ENCODE measurements at regions not wholly inside any gene's neighbourhood (a gene's known extent, or its start where the extent isn't known, plus 50 kb on each side); places are given as distances from the start of the nearest gene placed in this dataset.
"Not testable (repeated sequence)": the region's sequence is repeated elsewhere in the genome, so short reads cannot be mapped to it uniquely, and the experiment has no call there.

DNA sequence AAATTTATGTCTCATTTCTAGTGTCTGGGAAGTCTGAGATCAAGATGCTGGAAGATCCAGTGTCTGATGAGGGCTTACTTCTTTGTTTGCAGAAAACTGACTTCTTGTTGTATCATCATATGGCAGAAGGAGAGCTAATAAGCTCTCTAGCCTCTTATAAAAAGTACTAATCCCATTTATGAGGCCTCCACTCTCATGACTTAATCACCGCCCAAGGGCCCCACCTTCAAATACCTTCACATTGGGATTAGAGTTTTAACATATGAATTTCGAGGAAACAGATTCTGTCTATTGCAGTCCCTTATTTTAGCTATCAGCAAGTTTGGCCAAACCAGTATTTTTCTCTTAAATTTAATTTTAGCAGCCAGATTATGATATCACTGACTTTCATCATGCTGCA lies 150.2 kb upstream of the TMPRSS15 start:
- no peak for DNase-seq (ENCODE audit: low spot score)

DNA sequence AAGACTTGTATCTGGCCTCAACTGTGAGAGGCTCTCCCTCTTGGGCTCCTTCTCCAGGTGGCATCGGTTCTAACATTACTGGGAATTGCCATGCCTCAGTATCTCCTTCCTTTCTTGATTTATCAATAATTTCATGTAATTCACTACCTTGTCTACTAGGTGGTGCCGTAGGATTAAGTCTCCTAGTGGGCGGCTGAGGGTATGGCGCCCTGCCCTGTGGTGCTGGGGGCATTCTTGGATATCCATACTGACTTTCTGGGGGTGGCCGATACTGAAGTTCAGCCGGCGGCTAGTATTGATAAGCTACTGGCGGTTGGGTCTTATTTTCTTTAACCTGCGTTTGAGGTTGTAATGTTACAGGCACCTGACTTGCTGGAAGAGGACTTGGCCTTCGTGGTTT lies 164.2 kb upstream of the TMPRSS15 start:
- not testable (repeated sequence) for DNase-seq (ENCODE audit: low spot score)

DNA sequence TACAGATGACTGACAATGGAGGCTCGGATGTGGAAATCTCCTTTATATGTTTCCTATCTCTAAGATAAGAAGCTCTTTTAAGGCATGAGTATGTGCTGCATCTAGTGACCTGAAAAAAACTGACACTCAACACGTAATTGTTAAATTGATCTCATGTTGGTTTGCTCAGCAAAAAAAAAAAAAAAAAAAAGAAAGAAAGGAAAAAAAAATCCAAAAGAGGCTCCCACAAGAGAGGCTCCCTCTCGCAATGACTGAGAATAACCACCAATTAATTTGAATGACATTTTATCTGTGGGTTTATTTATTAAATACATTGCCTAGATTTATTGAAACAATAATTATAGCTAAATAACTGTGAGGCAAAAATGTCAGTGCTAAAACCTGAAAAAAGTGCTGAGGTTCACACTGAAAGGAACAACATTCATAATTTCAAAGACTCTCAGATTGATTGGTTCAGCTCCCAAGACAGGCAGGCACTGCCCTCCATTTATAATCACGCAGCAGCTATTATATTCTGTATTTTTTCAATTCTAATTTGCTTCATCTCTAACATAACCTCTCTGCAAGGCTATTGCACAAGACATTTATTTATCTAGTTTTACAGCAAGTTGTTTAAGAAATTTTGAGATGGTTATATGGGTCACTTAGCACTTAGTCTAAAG lies 184.5 kb upstream of the TMPRSS15 start:
- no peak for DNase-seq (ENCODE audit: low spot score)

DNA sequence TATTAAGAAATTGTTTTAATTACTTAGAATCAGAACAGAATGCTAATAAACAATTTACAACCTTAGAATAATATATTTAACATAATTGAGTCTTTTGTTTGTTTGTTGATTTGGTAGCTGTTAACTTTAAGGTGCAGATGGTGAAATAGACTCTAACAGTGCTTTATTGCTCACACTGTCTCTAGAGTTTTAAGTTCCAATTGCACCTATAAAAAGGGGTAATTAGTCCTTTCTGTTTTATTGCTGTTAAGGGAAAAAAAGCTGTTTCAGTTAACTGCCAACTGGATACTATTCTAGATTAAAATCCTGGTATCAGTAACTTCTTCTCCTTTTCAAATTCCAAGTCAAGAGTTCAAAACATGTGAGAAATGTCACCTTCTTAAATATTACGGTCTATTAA lies 197.6 kb upstream of the TMPRSS15 start:
- DNase-seq (ENCODE audit: low spot score), result no peak

DNA sequence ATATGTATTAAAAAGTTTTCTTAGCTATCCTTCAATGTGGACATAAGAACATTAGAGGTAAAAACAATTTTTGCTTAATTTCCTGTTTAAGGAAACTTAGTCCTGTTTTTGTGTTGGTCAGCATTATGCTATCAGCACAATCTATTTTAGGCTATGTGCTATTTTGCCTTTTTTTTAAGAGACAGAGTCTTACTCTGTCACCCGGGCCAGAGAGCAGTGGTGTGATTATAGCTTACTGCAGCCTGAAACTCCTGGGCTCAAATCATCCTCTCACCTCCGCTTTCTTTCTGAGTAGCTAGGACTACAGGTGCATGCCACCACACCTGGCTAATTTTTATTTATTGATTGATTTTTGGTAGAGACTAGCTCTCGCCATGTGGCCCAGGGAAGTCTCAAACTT lies 199.1 kb upstream of the TMPRSS15 start:
- DNase-seq (ENCODE audit: low spot score), result no peak

DNA sequence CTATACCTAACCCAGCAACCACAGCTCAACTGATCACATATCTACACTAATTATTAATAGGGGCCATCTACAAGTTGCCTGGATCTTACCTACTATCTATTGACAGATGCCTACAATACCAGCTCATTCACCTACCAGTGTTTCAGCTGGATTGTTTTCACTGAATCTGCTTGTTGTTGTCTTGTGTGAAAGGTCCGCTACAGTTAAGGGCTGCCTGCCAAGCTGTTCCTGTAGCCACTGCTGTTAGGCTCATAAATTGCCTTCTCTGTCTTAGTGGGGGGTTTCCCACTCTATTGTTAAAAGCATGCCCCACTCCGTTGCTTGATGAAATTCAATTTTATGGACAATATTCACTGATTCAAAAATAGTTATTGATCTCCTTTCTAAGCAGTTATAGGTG lies 199.7 kb upstream of the TMPRSS15 start:
- no peak for DNase-seq (ENCODE audit: low spot score)

DNA sequence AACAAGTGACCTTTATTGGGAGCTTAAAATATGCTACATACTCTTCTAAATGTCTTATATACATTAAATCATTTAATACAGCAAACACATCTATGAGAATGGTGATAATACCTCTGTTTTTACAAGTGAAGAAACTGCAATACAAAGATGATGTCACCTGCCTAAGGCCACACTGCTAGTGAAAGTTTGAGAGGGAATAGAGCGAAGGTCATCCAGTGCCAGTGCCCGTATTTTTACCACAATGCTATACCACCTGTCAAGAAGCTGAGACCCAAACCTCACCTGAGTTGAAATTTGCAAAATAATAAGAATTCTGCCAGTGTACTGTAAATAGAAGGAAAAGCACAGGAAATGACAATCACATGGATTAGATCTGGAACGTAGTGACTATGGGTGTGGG lies 200.4 kb upstream of the TMPRSS15 start:
- no peak for DNase-seq (ENCODE audit: low spot score)

DNA sequence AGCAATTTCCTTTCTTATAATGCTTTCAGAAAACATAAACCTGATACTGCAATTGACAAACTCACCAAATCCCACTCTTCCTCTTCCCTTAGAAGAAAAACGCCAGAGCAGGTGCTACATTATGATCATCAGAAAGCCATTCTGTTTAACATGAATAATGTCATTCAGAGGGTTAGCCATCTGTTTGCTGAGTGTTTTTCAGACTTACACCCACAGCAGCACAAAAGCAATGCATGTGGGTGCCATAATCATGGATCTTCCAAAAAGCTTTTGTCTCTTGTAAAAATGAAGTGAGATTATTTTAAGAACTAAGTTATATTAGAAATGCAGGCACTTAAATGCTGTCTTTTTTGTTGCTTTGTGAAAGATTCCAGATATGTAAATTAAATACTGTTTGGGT lies 204.6 kb upstream of the TMPRSS15 start:
- no peak for DNase-seq (ENCODE audit: low spot score)

- DNase-seq (ENCODE audit: low spot score), result no peak
Measured at GRCh38 chr21:18614303-18614702, 210.7 kb upstream of the TMPRSS15 start.

GRCh38 chr21:18617291-18617690 lies 213.7 kb upstream of the TMPRSS15 start:
- DNase-seq (ENCODE audit: low spot score), result no peak

- no peak for DNase-seq (ENCODE audit: low spot score)
Measured at GRCh38 chr21:18620436-18620835, 216.9 kb upstream of the TMPRSS15 start.

- no peak for DNase-seq (ENCODE audit: low spot score)
Measured at GRCh38 chr21:18622383-18622782, 218.8 kb upstream of the TMPRSS15 start.

DNA sequence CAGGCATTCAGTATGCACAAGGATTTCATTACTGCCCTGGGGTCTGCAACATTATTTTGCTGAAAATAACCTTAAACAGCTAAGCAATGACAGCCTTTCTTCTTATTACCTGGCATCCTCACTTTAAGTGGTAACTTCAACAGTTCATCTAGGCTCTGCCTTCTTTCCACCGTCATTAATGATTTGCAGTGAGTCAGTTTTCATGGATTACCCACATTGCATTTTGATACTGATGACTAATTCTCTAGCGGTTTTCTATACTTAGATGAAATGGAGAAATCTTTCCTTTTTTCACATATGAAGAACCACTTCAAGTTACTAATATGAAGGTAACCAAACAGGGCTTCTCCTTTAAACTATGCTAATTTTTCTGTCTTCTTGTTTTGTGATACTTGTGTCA lies 226.9 kb upstream of the TMPRSS15 start:
- DNase-seq (ENCODE audit: low spot score), result no peak

DNA sequence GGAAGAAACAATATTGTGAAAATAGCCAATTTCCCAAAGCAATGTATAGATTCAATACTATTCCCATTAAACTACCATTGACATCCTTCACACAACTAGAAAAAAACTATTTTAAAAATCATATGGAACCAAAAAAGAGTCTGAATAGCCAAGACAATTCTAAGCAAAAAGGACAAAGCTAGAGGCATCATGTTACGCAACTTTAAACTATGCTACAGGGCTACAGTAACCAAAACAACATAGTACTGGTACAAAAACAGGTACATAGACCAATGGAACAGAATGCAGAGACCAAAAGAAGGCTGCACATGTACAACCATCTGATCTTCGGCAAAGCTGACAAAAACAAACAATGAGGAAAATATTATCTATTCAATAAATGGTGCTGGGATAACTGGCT lies 233.3 kb upstream of the TMPRSS15 start:
- DNase-seq (ENCODE audit: low spot score), result no peak

GRCh38 chr21:18646116-18646515 lies 242.5 kb upstream of the TMPRSS15 start:
- no peak for DNase-seq (ENCODE audit: low spot score)

DNA sequence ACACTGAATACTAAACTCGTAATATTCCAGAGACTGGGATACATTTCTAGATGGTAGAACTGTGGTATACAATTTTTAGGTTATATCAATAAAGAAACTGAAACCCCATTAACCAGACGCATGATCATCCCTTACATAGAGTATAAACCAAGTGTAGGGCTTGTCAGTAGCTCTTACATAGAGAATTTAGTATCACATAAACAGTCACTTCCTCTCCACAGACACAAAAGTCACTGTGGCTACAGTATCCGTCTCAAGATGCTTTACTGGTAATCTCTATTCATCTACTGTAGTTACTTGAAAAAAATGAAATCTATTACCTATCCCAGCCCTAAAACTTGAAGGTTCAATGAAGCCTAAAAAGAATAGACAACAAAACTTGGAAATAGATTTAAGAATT lies 252.3 kb upstream of the TMPRSS15 start:
- DNase-seq (ENCODE audit: low spot score), result no peak

- no peak for DNase-seq (ENCODE audit: low spot score)
Measured at GRCh38 chr21:18661842-18662241, 258.3 kb upstream of the TMPRSS15 start.

DNA sequence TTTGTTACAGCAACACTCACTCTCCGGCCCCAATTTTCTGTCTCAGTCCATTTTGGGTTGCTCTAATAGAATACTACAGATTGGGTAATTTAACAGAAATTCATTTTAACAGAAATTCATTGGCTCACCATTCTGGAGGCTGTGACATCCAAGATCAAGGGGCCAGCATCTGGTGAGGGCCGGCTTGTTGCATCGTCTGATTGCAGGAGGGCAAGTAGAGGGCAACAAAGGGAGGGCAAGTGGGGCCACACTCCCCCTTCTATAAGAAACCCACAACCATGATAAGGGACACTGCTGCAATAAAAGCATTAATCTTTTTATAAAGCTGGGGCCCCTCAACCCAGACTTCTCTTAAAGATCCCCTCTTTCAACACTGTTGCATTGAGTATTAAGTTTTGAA lies 260.1 kb upstream of the TMPRSS15 start:
- no peak for DNase-seq (ENCODE audit: low spot score)

DNA sequence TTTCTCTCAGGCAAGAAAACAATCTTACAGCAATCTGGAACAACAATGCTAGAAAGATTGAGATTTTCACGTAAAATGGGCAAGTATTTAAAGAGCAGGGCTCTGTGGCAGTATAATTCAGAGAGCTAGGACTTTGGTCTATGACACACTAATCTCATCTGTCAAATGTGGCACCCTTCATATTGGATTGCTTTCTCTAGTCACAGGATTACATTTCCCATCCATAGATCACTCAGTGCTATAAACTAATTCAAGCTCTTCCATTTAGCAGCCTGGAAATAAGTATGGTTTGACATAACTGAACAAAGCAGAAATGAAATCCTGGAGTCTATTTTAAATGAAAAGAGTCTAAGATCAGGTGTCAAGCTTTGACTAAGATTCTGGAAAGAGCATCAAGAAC lies 263.1 kb upstream of the TMPRSS15 start:
- no peak for DNase-seq (ENCODE audit: low spot score)

GRCh38 chr21:18673789-18674188 lies 270.2 kb upstream of the TMPRSS15 start:
- no peak for DNase-seq (ENCODE audit: low spot score)

- DNase-seq (ENCODE audit: low spot score), result no peak
Measured at GRCh38 chr21:18677632-18678031, 274.0 kb upstream of the TMPRSS15 start.

DNA sequence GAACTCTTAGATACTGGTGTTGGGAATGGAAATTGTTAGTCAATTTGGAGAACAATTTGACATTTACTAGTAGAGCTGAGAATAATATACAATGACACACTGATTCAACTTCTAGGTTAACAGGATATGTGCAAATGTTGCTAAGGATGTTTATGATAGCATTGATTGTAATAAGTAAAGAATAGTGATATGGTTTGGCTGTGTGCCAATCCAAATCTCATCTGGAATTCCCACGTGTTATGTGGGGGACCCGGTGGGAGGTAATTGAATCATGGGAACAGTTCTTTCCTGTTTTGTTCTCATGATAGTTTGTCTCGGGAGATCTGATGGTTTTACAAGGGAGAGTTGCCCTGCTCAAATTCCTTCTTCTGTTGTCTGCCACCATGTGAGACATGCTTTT lies 302.4 kb upstream of the TMPRSS15 start:
- no peak for DNase-seq (ENCODE audit: low spot score)

GRCh38 chr21:18711662-18712061 lies 308.1 kb upstream of the TMPRSS15 start:
- DNase-seq (ENCODE audit: low spot score), result no peak

- no peak for DNase-seq (ENCODE audit: low spot score)
Measured at GRCh38 chr21:18715606-18716005, 312.0 kb upstream of the TMPRSS15 start.
